AG09319 (cell line): ENCODE measurements at regions not wholly inside any gene's neighbourhood (a gene's known extent, or its start where the extent isn't known, plus 50 kb on each side); places are given as distances from the start of the nearest gene placed in this dataset.

Experiments used
- DNase-seq: peaks from one replicate; pipeline ENCODE4 v3.0.0-alpha.2; 2010; ENCODE audit warnings: low read depth; ENCODE audit errors: extremely low read depth
- TF ChIP-seq, protein P1 (sequence below): IDR thresholded peaks from 2 replicates; pipeline ENCODE4 v1.5.1; 2011; ENCODE audit warnings: low read depth, mild to moderate bottlenecking, inconsistent platforms, low read length, moderate library complexity

DNA sequence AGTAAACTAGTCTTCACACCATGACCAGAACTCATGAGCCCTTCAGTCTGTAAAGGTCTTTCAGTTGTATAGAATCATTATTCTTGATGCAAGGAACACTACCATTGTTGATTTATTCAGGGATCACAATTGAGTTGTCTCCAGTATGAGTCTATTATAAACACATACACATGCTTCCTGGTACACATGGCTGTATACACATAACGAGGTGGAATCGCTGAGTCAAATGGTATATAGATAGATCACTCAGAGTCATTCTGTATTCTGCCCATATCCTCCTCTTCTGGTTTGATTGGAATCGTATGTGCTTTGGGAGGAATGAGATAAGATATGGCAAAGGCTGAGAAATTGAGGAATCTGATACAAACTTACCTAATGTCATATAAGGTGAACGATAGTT is 216.0 kb downstream of the UBE2E3 start:
- TF ChIP-seq, protein P1, sequence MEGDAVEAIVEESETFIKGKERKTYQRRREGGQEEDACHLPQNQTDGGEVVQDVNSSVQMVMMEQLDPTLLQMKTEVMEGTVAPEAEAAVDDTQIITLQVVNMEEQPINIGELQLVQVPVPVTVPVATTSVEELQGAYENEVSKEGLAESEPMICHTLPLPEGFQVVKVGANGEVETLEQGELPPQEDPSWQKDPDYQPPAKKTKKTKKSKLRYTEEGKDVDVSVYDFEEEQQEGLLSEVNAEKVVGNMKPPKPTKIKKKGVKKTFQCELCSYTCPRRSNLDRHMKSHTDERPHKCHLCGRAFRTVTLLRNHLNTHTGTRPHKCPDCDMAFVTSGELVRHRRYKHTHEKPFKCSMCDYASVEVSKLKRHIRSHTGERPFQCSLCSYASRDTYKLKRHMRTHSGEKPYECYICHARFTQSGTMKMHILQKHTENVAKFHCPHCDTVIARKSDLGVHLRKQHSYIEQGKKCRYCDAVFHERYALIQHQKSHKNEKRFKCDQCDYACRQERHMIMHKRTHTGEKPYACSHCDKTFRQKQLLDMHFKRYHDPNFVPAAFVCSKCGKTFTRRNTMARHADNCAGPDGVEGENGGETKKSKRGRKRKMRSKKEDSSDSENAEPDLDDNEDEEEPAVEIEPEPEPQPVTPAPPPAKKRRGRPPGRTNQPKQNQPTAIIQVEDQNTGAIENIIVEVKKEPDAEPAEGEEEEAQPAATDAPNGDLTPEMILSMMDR: no peak
- DNase-seq: no peak

DNA sequence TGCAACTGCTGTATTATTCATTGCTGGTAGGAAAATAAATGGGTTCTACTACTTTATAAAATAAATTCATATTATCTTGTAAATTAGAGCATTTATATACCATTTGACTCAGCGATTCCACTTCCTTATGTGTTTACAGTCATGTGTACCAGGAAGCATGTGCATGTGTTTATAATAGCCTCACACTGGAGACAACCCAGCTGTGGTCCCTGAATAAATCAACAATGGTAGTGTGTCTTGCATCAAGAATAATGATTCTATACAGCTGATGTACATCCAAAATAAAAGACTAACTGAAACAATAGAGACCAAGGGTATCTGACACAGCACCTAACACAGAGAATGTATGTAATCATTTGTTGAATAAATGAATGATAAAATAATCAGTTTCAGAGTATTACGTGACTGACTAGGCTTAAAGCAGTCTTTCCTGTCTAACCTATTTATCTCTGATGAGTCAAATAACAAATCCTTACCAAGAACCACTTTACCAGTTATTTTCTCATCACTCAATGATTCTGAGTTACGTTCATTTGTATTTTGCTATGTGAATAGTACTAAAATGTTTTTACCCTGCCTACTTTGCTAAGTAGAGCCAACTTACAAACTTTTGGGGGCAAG is 216.8 kb downstream of the UBE2E3 start:
- no peak for DNase-seq
- TF ChIP-seq, protein P1: no peak

DNA sequence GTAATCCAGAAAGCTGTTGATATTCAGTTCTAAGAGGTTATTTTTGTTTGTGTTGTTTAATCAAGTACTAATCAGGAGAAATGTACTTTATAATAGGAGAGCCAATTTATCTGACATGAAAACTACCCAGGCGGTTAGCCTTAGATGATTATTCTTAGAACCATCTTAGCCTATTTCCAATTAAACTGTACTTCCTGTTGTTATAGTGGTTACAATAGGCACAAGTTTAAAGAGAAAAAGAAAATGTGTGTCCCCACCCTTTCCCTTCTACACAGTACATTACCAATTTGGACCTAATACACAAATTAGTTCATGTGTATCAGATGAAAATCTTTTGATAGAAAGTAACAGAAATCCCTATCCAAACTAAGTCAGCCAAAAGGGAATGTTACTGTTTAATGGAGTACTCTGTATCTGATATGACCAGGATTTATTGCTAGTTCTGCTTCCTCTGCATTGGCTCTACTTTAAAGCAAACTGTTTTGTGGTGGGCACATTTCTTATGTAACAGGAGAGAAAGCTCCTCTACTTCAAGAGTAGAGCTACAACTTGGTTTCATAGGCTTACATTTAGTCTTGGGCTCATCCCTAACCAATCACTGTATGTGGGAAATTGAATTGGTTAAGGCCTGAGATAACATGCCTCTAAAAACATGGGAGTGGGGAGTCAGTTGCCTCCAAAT is 217.9 kb downstream of the UBE2E3 start:
- DNase-seq: no peak
- TF ChIP-seq, protein P1: no peak

DNA sequence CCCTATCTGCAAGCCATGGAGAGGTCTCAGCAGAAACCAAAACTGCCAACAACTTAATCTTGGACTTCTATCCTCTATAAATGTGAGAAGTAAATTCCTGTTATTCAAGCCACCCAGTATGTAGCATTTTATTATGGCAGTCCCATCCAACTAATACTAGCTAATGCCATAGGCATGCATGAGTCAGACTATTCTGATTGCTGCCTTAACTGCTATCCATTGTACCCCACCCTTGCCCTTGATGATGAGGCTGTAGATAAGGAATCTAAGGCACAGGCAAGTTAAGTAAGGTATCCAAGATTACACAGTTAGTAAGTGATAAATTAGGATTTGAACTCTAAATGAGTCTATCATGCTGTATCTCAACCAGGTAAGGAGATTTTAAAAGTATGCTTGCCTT is 223.0 kb downstream of the UBE2E3 start:
- peak; percentile 36 for DNase-seq
- TF ChIP-seq, protein P1: no peak

DNA sequence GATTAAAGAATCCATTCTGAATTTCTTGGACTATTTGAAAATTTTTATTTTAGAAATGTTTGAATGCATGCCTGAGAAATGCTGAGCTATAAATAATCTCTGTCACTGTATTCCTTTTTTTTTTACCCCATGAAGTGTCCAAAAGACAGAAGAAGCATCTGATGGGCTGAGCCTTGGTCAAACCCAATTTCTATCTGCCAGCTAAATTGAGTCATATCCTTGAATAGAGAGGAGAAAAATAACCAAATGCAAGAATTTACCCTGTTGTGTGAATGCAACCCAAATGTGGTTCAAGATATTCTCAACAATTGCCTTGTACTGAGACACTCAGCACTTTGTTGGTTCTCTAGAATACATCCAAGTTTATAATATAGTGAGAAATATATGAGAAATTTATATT is 223.5 kb downstream of the UBE2E3 start:
- DNase-seq: no peak
- TF ChIP-seq, protein P1: no peak

DNA sequence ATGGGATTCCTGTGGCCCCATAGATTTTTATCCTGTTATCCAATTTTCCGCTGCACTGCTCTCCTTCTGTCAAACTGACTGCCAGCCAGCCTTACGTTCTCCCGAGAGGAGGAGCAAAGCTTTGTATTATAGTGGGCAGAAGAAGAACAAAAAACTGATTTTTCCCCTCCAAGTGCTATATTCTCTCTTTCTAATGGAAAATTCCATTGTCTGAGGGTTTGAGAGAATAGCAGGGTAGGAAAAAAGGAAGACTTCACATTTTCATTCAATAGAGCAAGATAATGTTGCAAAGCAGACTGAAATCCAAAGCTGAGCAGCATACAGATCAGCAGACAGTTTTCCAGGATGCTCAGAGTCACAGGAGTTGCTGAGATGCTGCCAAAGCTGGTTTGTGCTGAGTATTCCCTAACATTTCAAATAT is 238.0 kb downstream of the UBE2E3 start:
- TF ChIP-seq, protein P1: no peak
- no peak for DNase-seq

DNA sequence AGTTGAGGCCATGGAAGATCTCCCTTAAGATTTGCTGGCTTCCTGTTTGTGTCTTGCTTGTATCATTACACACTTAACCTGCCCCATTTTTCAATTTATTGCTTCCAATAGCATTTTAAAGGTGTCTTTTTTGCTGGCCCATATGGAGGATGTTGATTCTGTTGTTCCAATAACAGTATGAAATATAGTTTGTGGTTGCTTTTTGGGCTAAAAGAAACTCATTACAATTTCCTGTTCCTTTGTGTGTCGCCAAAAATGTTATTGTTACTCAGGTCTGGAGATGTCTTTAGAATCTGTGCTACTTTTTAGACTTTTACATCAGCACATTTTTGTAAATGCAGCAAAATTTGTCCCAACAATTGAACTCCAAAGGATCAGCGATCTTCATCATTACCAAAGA is 234.0 kb upstream of the ITGA4 start:
- DNase-seq: no peak
- TF ChIP-seq, protein P1: no peak
